Spleen (tissue), 11 donors: ENCODE measurements at regions not wholly inside any gene's neighbourhood (a gene's known extent, or its start where the extent isn't known, plus 50 kb on each side); places are given as distances from the start of the nearest gene placed in this dataset.
"Not testable (repeated sequence)": the region's sequence is repeated elsewhere in the genome, so short reads cannot be mapped to it uniquely, and the experiment has no call there.

Experiments
- DNase-seq: peaks from one replicate; pipeline ENCODE4 v3.0.0-alpha.2; 2020
- H3K27ac ChIP-seq, 8 donors: fragments of 200-600 bp; sonication (generic) in 7 of 8; 1 replicate in 4 of 8; 2 replicates in 4 of 8; pipeline versions ENCODE4 v1.5.0 to v1.8.0; 2016 to 2021; ENCODE audit warnings: inconsistent platforms in 4 of 8, mild to moderate bottlenecking in 4 of 8, moderate library complexity in 1 of 8
- H3K27me3 ChIP-seq, 7 donors: fragments of 200-600 bp; sonication (generic) in 6 of 7; replicated peaks in 1 of 7; 1 replicate in 4 of 7; 2 replicates in 3 of 7; pipeline versions ENCODE4 v1.5.0 to v1.8.0; 2016 to 2021; ENCODE audit warnings: inconsistent platforms in 3 of 7, mild to moderate bottlenecking in 1 of 7
- H3K36me3 ChIP-seq, 6 donors: fragments of 200-600 bp; sonication (generic) in 5 of 6; 1 replicate in 4 of 6; 2 replicates in 2 of 6; pipeline versions ENCODE4 v1.5.0 to v1.8.0; 2016 to 2021; ENCODE audit warnings: inconsistent platforms in 2 of 6
- H3K4me1 ChIP-seq, 6 donors: fragments of 200-600 bp; sonication (generic) in 5 of 6; 1 replicate in 3 of 6; 2 replicates in 3 of 6; pipeline versions ENCODE4 v1.5.0 to v1.8.0; 2016 to 2021; ENCODE audit warnings: inconsistent platforms in 3 of 6
- H3K4me3 ChIP-seq, 8 donors: fragments of 200-600 bp; sonication (generic) in 7 of 8; 1 replicate in 4 of 8; 2 replicates in 4 of 8; pipeline versions ENCODE4 v1.5.0 to v1.8.0; 2016 to 2021; ENCODE audit warnings: inconsistent platforms in 4 of 8, mild to moderate bottlenecking in 4 of 8, moderate library complexity in 2 of 8
- H3K9me3 ChIP-seq, 8 donors: fragments of 200-600 bp; sonication (generic) in 7 of 8; 1 replicate in 4 of 8; 2 replicates in 4 of 8; pipeline versions ENCODE4 v1.5.0 to v1.8.0; 2016 to 2021; ENCODE audit warnings: inconsistent platforms in 4 of 8
- POLR2A ChIP-seq, 3 donors: fragments of 450-650 bp; IDR thresholded peaks; one replicate each; pipeline ENCODE4 v1.5.1; 2017; ENCODE audit warnings: antibody characterized with exemption in 3 of 3, mild to moderate bottlenecking in 1 of 3
- POLR2AphosphoS5 ChIP-seq, 3 donors: sonication (generic); formaldehyde crosslinking; IDR thresholded peaks; one replicate each; pipeline ENCODE4 v1.5.1; 2017; ENCODE audit warnings: antibody characterized with exemption in 3 of 3
- WGBS, 5 donors: extraction: QIAGEN DNeasy Blood & Tissue Kit in 3 of 5; methylation state at CpG; one replicate each; pipeline versions ENCODE4 v1.1.5 to v1.1.7; 2013 to 2018; 5-methylcytosine and 5-hydroxymethylcytosine counted together
- intact Hi-C: fragments of 100-400 bp; cut with DNase I; formaldehyde crosslinking; loops from one replicate; pipeline ENCODE4 v1.15.0; 2023; ENCODE audit warnings: low total_unique reads
- TF ChIP-seq, protein P1 (sequence below), 11 experiments: fragments of 200-600 bp in 7 of 11; fragments of 450-650 bp in 4 of 11; sonication (generic) in 4 of 11; IDR thresholded peaks in 8 of 11; conservative IDR thresholded peaks in 3 of 11; 1 replicate in 7 of 11; 2 replicates in 4 of 11; pipeline versions ENCODE4 v1.4.0 to v1.8.0; 2016 to 2021; ENCODE audit warnings: antibody characterized with exemption in 11 of 11, inconsistent platforms in 4 of 11, mild to moderate bottlenecking in 1 of 11
- donor health status: healthy with polysubstance abuse.
- donor health status: DM: no; HTN: no; CAD: no; lungs with moderate emphysema.
- donor health status: DM: no; HTN: no; CAD: no.
- donor health status: Bipolar disorder and iron deficiency.
- donor health status: healthy.
- donor health status: DM: no; HTN: no; CAD: no.
- donor health status: DM: yes; HTN: yes; CAD: no.

GRCh38 chr15:36024031-36024688 is 478.2 kb upstream of the DPH6 start:
- no peaks in the 10 kb centered on the region for H3K4me1 ChIP-seq
- H3K36me3 ChIP-seq = no peaks in the 10 kb centered on the region
- H3K9me3 ChIP-seq = no peaks in the 10 kb centered on the region
- intact Hi-C loops = no loop called here
- no peaks in the 10 kb centered on the region for H3K27me3 ChIP-seq
- TF ChIP-seq POLR2AphosphoS5 (IDR thresholded peaks at IDR 0.05) = no peak
- TF ChIP-seq, protein P1, sequence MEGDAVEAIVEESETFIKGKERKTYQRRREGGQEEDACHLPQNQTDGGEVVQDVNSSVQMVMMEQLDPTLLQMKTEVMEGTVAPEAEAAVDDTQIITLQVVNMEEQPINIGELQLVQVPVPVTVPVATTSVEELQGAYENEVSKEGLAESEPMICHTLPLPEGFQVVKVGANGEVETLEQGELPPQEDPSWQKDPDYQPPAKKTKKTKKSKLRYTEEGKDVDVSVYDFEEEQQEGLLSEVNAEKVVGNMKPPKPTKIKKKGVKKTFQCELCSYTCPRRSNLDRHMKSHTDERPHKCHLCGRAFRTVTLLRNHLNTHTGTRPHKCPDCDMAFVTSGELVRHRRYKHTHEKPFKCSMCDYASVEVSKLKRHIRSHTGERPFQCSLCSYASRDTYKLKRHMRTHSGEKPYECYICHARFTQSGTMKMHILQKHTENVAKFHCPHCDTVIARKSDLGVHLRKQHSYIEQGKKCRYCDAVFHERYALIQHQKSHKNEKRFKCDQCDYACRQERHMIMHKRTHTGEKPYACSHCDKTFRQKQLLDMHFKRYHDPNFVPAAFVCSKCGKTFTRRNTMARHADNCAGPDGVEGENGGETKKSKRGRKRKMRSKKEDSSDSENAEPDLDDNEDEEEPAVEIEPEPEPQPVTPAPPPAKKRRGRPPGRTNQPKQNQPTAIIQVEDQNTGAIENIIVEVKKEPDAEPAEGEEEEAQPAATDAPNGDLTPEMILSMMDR (IDR thresholded peaks at IDR 0.05 in 8 of 11, conservative IDR thresholded peaks at IDR 0.05 in 3 of 11) = no peak
- no peak for TF ChIP-seq POLR2A (IDR thresholded peaks at IDR 0.05)
- no peak for DNase-seq
- H3K27ac ChIP-seq = peak overlapping the region in 1 of 8 donors; percentile 11
- H3K4me3 ChIP-seq = no peak overlapping the region
- 64 to 80% (median 69%) methylated on average over 9 of the region's 9 CpGs for WGBS, 5 donors

- H3K9me3 ChIP-seq = no peaks in the 10 kb centered on the region
- DNase-seq = no peak
- WGBS, 5 donors = 65 to 90% (median 83%) methylated on average over 7 of the region's 7 CpGs
- TF ChIP-seq, protein P1 (IDR thresholded peaks at IDR 0.05 in 8 of 11, conservative IDR thresholded peaks at IDR 0.05 in 3 of 11) = no peak
- TF ChIP-seq POLR2AphosphoS5 (IDR thresholded peaks at IDR 0.05) (no peak), POLR2A (IDR thresholded peaks at IDR 0.05) (no peak)
- H3K27ac ChIP-seq = no peak overlapping the region
- no peak overlapping the region for H3K4me3 ChIP-seq
- intact Hi-C loops = no loop called here
- H3K4me1 ChIP-seq = no peaks in the 10 kb centered on the region
- H3K27me3 ChIP-seq = no peaks in the 10 kb centered on the region
- H3K36me3 ChIP-seq = no peaks in the 10 kb centered on the region
Observed at GRCh38 chr15:36026627-36027283, 480.8 kb upstream of the DPH6 start.

DNA sequence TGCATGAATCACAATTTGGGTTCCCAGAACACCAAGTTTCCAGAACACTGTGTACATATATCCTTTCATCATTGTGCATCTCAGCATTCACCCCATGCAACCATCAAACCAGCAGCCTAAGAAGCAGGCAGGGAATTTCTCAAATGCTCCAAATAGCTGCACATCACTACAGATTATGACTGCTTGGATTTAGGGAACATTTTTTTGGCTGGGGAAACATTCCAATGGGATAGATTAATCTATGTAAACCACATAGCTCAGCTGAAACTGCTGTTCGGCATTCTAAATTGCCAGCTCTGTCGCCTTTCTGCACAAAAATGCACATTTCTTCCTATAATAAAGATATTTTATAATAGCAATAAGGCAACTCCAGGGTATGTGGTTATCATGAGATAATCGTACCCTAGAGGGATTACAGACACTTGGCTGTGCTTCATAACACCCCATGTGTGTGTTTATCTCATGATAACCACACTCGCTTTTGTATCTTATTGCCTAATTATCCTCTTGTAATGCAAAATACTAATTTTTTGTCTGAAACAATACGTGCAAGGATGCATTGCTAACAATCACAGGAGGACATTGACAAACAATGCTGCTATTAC is 483.7 kb upstream of the DPH6 start:
- intact Hi-C loops = no loop called here
- Histone ChIP-seq H3K9me3 (peaks cover 0 to 6% (median 0%) of the 10 kb centered on the region in 8 donors), H3K4me1 (no peaks in the 10 kb centered on the region), H3K27me3 (no peaks in the 10 kb centered on the region), H3K4me3 (no peak overlapping the region), H3K36me3 (no peaks in the 10 kb centered on the region), H3K27ac (no peak overlapping the region)
- WGBS, 5 donors = 78 to 92% (median 84%) methylated on average over 5 of the region's 5 CpGs
- TF ChIP-seq, protein P1 (IDR thresholded peaks at IDR 0.05 in 8 of 11, conservative IDR thresholded peaks at IDR 0.05 in 3 of 11) = no peak
- TF ChIP-seq POLR2AphosphoS5 (IDR thresholded peaks at IDR 0.05) = no peak
- TF ChIP-seq POLR2A (IDR thresholded peaks at IDR 0.05) = no peak
- DNase-seq = no peak

GRCh38 chr15:36039996-36040572 is 494.1 kb upstream of the DPH6 start:
- 69 to 84% (median 76%) methylated on average over 5 of the region's 5 CpGs for whole genome bisulfite sequencing, 5 donors
- Histone ChIP-seq H3K4me3 (no peak overlapping the region), H3K9me3 (peaks cover 0 to 16% (median 0%) of the 10 kb centered on the region in 8 donors), H3K4me1 (no peaks in the 10 kb centered on the region), H3K27me3 (no peaks in the 10 kb centered on the region), H3K27ac (no peak overlapping the region), H3K36me3 (no peaks in the 10 kb centered on the region)
- TF ChIP-seq POLR2A (IDR thresholded peaks at IDR 0.05) (no peak), POLR2AphosphoS5 (IDR thresholded peaks at IDR 0.05) (no peak)
- TF ChIP-seq, protein P1 (IDR thresholded peaks at IDR 0.05 in 8 of 11, conservative IDR thresholded peaks at IDR 0.05 in 3 of 11) = no peak
- intact Hi-C loops = no loop called here
- no peak for DNase-seq

DNA sequence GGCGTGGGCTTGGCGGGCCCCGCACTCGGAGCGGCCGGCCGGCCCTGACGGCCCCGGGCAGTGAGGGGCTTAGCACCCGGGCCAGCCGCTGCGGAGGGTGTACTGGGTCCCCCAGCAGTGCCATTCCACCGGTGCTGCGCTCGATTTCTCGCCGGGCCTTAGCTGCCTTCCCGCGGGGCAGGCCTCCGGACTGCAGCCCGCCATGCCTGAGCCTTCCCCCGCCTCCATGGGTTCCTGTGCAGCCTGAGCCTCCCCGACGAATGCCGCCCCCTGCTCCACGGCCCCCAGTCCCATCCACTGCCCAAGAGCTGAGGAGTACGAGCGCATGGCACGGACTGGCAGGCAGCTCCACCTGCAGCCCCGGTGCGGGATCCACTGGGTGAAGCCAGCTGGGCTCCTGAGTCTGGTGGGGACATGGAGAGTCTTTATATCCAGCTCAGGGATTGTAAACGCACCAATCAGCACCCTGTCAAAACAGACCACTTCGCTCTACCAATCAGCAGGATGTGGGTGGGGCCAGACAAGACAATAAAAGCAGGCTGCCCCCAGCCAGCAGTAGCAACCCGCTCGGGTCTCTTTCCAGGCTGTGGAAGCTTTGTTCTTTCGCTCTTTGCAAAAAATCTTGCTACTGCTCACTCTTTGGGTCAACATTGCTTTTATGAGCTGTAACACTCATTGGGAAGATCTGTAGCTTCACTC is 501.2 kb upstream of the DPH6 start:
- H3K27ac ChIP-seq, H3K27me3 ChIP-seq, H3K4me3 ChIP-seq, H3K4me1 ChIP-seq, H3K36me3 ChIP-seq, intact Hi-C loops: not testable (repeated sequence)
- H3K9me3 ChIP-seq = peaks cover 0 to 10% (median 0%) of the 10 kb centered on the region in 8 donors
- 88 to 95% (median 92%) methylated on average over 22 to 36 of the region's 36 CpGs for WGBS, 5 donors
- peak; percentile 68 for DNase-seq
